Left ventricle myocardium inferior (tissue), 1 donor: ENCODE measurements at regions not wholly inside any gene's neighbourhood (a gene's known extent, or its start where the extent isn't known, plus 50 kb on each side); places are given as distances from the start of the nearest gene placed in this dataset.

Experiments used
- DNase-seq: peaks from one replicate; pipeline ENCODE4 v3.0.0-alpha.2; 2020
- H3K27ac ChIP-seq: fragments of 200-600 bp; replicated peaks from 2 replicates; pipeline ENCODE4 v1.8.0; 2021
- H3K27me3 ChIP-seq: fragments of 200-600 bp; 2 replicates; pipeline ENCODE4 v1.8.0; 2021; ENCODE audit warnings: low read depth
- H3K36me3 ChIP-seq: fragments of 200-600 bp; 2 replicates; pipeline ENCODE4 v1.8.0; 2021
- H3K4me1 ChIP-seq: fragments of 200-600 bp; 2 replicates; pipeline ENCODE4 v1.8.0; 2021
- H3K4me3 ChIP-seq: fragments of 200-600 bp; 2 replicates; pipeline ENCODE4 v1.8.0; 2021; ENCODE audit warnings: mild to moderate bottlenecking, moderate library complexity
- H3K9me3 ChIP-seq: fragments of 200-600 bp; replicated peaks from 2 replicates; pipeline ENCODE4 v1.8.0; 2021
- intact Hi-C: fragments of 100-400 bp; cut with micrococcal nuclease; formaldehyde crosslinking; loops from one replicate; pipeline ENCODE4 v1.11.0; 2022
- TF ChIP-seq, protein P1 (sequence below): fragments of 200-600 bp; IDR thresholded peaks from 2 replicates; pipeline ENCODE4 v1.8.0; 2021; ENCODE audit warnings: antibody characterized with exemption, mild to moderate bottlenecking, borderline replicate concordance
- donor health status: DM: no; HTN: yes; CAD: no; lungs with severe emphysema.

DNA sequence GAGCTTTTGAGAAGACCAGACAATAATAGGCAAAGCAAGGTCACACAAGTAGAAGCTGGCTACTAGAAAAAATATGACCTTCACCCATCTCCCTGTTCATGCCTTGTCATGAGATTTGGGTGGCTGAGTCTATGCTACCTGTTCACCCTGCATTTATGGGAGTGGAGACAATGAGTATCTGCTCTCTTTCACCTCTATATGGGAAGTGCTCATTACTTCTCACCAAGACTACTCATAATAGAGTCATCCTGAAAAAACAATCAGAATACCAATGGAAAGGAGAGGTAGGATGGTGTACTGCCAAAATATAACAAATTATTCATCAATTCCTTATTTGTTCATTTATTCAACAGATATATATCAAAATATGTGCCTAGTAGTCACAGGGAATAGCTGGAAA, 921.8 kb upstream of the INTU start:
- Histone ChIP-seq H3K9me3 (no peaks in the 10 kb centered on the region), H3K27ac (no peak overlapping the region), H3K36me3 (no peaks in the 10 kb centered on the region), H3K4me1 (peaks cover 5% of the 10 kb centered on the region), H3K27me3 (no peaks in the 10 kb centered on the region), H3K4me3 (no peak overlapping the region)
- TF ChIP-seq, protein P1, sequence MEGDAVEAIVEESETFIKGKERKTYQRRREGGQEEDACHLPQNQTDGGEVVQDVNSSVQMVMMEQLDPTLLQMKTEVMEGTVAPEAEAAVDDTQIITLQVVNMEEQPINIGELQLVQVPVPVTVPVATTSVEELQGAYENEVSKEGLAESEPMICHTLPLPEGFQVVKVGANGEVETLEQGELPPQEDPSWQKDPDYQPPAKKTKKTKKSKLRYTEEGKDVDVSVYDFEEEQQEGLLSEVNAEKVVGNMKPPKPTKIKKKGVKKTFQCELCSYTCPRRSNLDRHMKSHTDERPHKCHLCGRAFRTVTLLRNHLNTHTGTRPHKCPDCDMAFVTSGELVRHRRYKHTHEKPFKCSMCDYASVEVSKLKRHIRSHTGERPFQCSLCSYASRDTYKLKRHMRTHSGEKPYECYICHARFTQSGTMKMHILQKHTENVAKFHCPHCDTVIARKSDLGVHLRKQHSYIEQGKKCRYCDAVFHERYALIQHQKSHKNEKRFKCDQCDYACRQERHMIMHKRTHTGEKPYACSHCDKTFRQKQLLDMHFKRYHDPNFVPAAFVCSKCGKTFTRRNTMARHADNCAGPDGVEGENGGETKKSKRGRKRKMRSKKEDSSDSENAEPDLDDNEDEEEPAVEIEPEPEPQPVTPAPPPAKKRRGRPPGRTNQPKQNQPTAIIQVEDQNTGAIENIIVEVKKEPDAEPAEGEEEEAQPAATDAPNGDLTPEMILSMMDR, result no peak
- intact Hi-C loops, result no loop called here
- DNase-seq, result no peak

DNA sequence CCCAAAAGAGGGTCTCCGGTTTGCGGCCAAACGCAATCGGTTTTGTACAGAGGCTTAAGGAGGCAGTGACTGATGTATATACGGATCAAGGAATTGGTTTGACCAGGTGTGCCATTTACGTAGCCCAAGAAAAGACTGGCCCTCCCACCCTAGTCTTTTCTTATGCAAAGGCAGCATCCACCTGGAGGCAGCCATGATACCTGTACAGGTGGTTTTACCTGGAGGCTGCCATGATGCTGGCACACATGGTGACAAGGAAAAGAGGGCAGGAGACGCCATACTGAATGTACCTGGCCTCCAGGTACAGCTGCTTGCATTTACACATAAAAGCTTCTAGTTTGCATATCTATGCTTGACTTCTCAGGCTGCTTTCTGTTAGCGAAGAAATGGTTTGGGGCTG, 917.7 kb upstream of the INTU start:
- peaks cover 14% of the 10 kb centered on the region for H3K4me1 ChIP-seq
- no peaks in the 10 kb centered on the region for H3K36me3 ChIP-seq
- DNase-seq, result no peak
- H3K9me3 ChIP-seq, result no peaks in the 10 kb centered on the region
- TF ChIP-seq, protein P1, result no peak
- no peak overlapping the region for H3K4me3 ChIP-seq
- intact Hi-C loops, result no loop called here
- no peaks in the 10 kb centered on the region for H3K27me3 ChIP-seq
- no peak overlapping the region for H3K27ac ChIP-seq

DNA sequence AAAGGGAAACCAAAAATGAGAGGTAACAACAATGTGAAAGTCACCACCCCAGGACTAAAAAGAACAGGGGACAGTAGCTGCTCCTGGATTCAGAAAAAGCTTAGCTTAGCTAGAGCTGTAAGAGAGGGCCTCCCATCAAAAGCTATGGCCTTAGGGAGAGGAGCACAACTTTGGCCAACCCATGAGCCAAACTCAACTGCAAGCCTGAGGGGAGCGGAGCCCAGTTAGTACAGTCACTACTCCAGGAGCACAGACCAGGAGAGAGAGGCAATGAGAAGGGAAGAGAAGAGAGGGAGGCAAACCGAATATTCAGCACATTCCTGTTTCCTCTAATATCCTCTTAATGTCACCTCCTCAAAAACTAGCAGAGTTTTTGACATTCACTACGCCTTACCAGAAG, 917.1 kb upstream of the INTU start:
- no peak overlapping the region for H3K27ac ChIP-seq
- no peak overlapping the region for H3K4me3 ChIP-seq
- TF ChIP-seq, protein P1, result no peak
- intact Hi-C loops, result no loop called here
- no peaks in the 10 kb centered on the region for H3K9me3 ChIP-seq
- no peaks in the 10 kb centered on the region for H3K27me3 ChIP-seq
- peaks cover 14% of the 10 kb centered on the region for H3K4me1 ChIP-seq
- DNase-seq, result no peak
- H3K36me3 ChIP-seq, result no peaks in the 10 kb centered on the region

DNA sequence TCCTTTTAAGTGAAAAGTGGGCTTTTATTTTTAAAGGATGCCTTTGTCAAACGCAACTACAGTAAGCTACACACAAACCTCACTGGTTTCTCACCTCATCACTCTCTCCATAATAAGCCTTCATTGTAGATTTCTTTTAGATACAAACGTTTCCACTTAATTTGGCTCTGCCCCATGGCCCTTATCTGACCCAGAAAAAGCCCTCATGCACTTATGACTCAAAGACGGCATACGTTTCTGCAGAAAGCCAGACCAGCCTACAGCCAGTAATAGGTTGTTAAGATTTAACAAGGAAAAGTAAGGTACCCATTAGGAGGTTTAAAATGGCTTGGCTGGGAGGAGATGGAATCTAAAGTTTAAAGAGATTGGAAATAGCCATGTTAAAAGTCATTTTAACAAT, 914.6 kb upstream of the INTU start:
- intact Hi-C loops, result no loop called here
- TF ChIP-seq, protein P1, result no peak
- Histone ChIP-seq H3K27me3 (no peaks in the 10 kb centered on the region), H3K27ac (no peak overlapping the region), H3K36me3 (no peaks in the 10 kb centered on the region), H3K4me1 (peaks cover 14% of the 10 kb centered on the region), H3K4me3 (no peak overlapping the region), H3K9me3 (no peaks in the 10 kb centered on the region)
- no peak for DNase-seq

DNA sequence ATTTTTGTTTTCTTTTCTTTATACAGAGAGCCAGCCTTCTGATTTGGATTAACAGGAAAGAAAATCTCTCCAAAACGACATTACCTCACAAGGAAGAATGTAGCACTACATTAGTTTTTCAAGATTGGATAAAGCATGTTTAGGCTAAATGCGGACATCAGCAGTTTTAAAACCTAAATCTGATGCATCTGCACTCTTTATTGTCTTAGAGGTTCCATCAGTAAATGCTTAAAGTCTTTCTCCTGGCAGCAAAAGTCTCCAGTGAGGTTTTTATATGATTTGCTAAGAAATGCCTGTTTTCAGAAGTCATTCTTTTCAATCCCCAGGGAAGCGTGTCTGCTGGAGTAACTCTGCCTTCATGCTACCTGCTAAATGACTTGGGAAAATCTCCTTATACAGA, 912.9 kb upstream of the INTU start:
- no peak overlapping the region for H3K4me3 ChIP-seq
- no peaks in the 10 kb centered on the region for H3K36me3 ChIP-seq
- no peak overlapping the region for H3K27ac ChIP-seq
- intact Hi-C loops, result no loop called here
- H3K4me1 ChIP-seq, result peaks cover 9% of the 10 kb centered on the region
- H3K27me3 ChIP-seq, result no peaks in the 10 kb centered on the region
- TF ChIP-seq, protein P1, result no peak
- H3K9me3 ChIP-seq, result no peaks in the 10 kb centered on the region
- no peak for DNase-seq

DNA sequence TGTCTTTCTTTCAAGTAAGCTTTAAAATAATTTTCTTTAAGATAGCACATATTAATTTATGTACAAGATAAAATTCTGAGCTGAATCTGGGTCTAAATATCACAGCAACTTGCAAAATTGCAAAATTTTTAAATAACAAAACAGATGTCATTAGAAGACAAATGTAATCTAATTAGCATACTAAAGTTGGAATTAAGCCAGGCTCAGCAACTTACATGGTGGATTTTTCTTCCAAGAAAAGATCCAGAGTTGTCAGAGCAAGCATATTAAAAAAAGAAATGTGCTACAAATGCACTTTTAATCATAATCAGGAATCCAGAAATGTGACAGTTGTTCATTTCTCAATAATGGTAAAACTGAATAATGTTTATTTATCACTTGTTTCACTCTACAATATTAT, 906.9 kb upstream of the INTU start:
- no peaks in the 10 kb centered on the region for H3K27me3 ChIP-seq
- intact Hi-C loops, result no loop called here
- H3K36me3 ChIP-seq, result no peaks in the 10 kb centered on the region

More for the DNA sequence above, 906.9 kb upstream of the INTU start:
- DNase-seq, result no peak
- Histone ChIP-seq H3K4me3 (no peak overlapping the region), H3K4me1 (no peaks in the 10 kb centered on the region), H3K9me3 (no peaks in the 10 kb centered on the region), H3K27ac (no peak overlapping the region)
- TF ChIP-seq, protein P1, result no peak
